Caco-2 (cell line): ENCODE measurements at regions not wholly inside any gene's neighbourhood (a gene's known extent, or its start where the extent isn't known, plus 50 kb on each side); places are given as distances from the start of the nearest gene placed in this dataset.

Source experiments
- BruUV-seq: library from RNA; stranded (reverse); fragments of 400-500 nt; replicated peaks from 2 replicates; lab custom pipeline; 2021; lab: Mats Ljungman, UMichigan
- CTCF ChIA-PET: fragments of 300-600 bp; sonication (Branson Sonifier 250); formaldehyde crosslinking; loops from one replicate; lab custom pipeline; 2022; ENCODE audit warnings: antibody characterized with exemption; lab: Charles Lee
- POLR2A ChIA-PET: fragments of 300-600 bp; sonication (Branson Sonifier 250); formaldehyde crosslinking; loops from one replicate; lab custom pipeline; 2022; ENCODE audit warnings: antibody characterized with exemption; lab: Charles Lee
- DNase-seq, 2 experiments: peaks; one replicate each; pipeline versions ENCODE4 v3.0.0 to v3.0.0-alpha.2; 2020 to 2022
- H3K27me3 ChIP-seq: replicated peaks from 2 replicates; pipeline ENCODE4 v1.6.0; 2011; ENCODE audit warnings: low read length; ENCODE audit not compliant: control insufficient read depth, insufficient read depth
- H3K36me3 ChIP-seq: 2 replicates; pipeline ENCODE4 v1.5.1; 2011; ENCODE audit warnings: low read length; ENCODE audit not compliant: control insufficient read depth, insufficient read depth
- H3K4me1 ChIP-seq: fragments of 250-450 bp; sonication (Bioruptor Pico); 2 replicates; pipeline ENCODE4 v1.5.1; 2020; ENCODE audit warnings: mild to moderate bottlenecking
- H3K4me3 ChIP-seq: 2 replicates; pipeline ENCODE4 v1.5.1; 2011; ENCODE audit warnings: low read depth, mild to moderate bottlenecking, control low read depth, low read length
- H3K9me3 ChIP-seq: fragments of 250-450 bp; sonication (Bioruptor Pico); 2 replicates; pipeline ENCODE4 v1.5.1; 2020; ENCODE audit warnings: mild to moderate bottlenecking, moderate library complexity
- H3K27ac Mint-ChIP-seq: one replicate; pipeline ENCODE4 v1.8.0; 2022; ENCODE audit warnings: mixed read lengths; ENCODE audit not compliant: unreplicated experiment
- H3K27me3 Mint-ChIP-seq: one replicate; pipeline ENCODE4 v1.8.0; 2022; ENCODE audit warnings: mixed read lengths; ENCODE audit not compliant: insufficient read depth, unreplicated experiment
- H3K36me3 Mint-ChIP-seq: one replicate; pipeline ENCODE4 v1.8.0; 2022; ENCODE audit warnings: mild to moderate bottlenecking, mixed read lengths; ENCODE audit not compliant: insufficient read depth, unreplicated experiment
- H3K4me1 Mint-ChIP-seq: one replicate; pipeline ENCODE4 v1.8.0; 2022; ENCODE audit warnings: low read depth, mixed read lengths; ENCODE audit not compliant: unreplicated experiment
- H3K4me3 Mint-ChIP-seq: one replicate; pipeline ENCODE4 v1.8.0; 2022; ENCODE audit warnings: mild to moderate bottlenecking, moderate library complexity, mixed read lengths; ENCODE audit not compliant: unreplicated experiment
- H3K9me3 Mint-ChIP-seq: one replicate; pipeline ENCODE4 v1.8.0; 2022; ENCODE audit warnings: mixed read lengths; ENCODE audit not compliant: unreplicated experiment
- CTCF ChIP-seq, 2 experiments: fragments of 200-600 bp in 1 of 2; IDR thresholded peaks; 1 replicate in 1 of 2; 2 replicates in 1 of 2; pipeline versions ENCODE4 v1.5.1 to v1.8.0; 2011 to 2022; ENCODE audit warnings: antibody characterized with exemption in 1 of 2, control low read depth in 1 of 2, inconsistent platforms in 1 of 2, low read depth in 1 of 2, low read length in 1 of 2, mild to moderate bottlenecking in 1 of 2, moderate library complexity in 1 of 2; ENCODE audit not compliant: insufficient read depth in 1 of 2, severe bottlenecking in 1 of 2, unreplicated experiment in 1 of 2
- intact Hi-C: fragments of 100-400 bp; cut with micrococcal nuclease; formaldehyde crosslinking; loops from one replicate; pipeline ENCODE4 v1.10.0; 2022; ENCODE audit not compliant: unreplicated experiment

- POLR2A ChIA-PET = no interaction called here
- CTCF ChIA-PET = no interaction called here
Observed at GRCh38 chr12:68445824-68446223, 113.7 kb upstream of the MDM1 start.

GRCh38 chr12:68446384-68446783 is 114.2 kb upstream of the MDM1 start:
- Mint-ChIP-seq H3K27ac (peak overlapping the region; percentile 73), H3K36me3 (peaks cover 9% of the 10 kb centered on the region), H3K4me1 (peaks cover 27% of the 10 kb centered on the region), H3K4me3 (no peak overlapping the region), H3K9me3 (peaks cover 19% of the 10 kb centered on the region), H3K27me3 (no peaks in the 10 kb centered on the region)
- no peaks in the 10 kb centered on the region for H3K36me3 ChIP-seq
- intact Hi-C loops = no loop called here
- H3K4me3 ChIP-seq = no peak overlapping the region
- CTCF ChIA-PET = interaction anchor here (0.6 kb wide), 1 partner anchor 31 kb away, joined by 3 read pairs; no protein-coding TSS in a partner anchor
- H3K9me3 ChIP-seq = peaks cover 9% of the 10 kb centered on the region
- H3K4me1 ChIP-seq = peaks cover 21% of the 10 kb centered on the region
- POLR2A ChIA-PET = no interaction called here
- no peak for TF ChIP-seq CTCF (IDR thresholded peaks at IDR 0.05; ENCODE audit: insufficient read depth in 1 of 2, low read depth in 1 of 2, low read length in 1 of 2, severe bottlenecking in 1 of 2, unreplicated experiment in 1 of 2)
- no peaks in the 10 kb centered on the region for H3K27me3 ChIP-seq
- DNase-seq = no peak
- no TSS peak for BruUV-seq

More at GRCh38 chr12:68445824-68446223, 113.7 kb upstream of the MDM1 start:
- H3K9me3 Mint-ChIP-seq = peaks cover 19% of the 10 kb centered on the region
- Histone ChIP-seq H3K36me3 (no peaks in the 10 kb centered on the region), H3K4me1 (peaks cover 26% of the 10 kb centered on the region), H3K27me3 (no peaks in the 10 kb centered on the region), H3K4me3 (no peak overlapping the region), H3K9me3 (peaks cover 9% of the 10 kb centered on the region)
- BruUV-seq = no TSS peak
- no peak for TF ChIP-seq CTCF (IDR thresholded peaks at IDR 0.05; ENCODE audit: insufficient read depth in 1 of 2, low read depth in 1 of 2, low read length in 1 of 2, severe bottlenecking in 1 of 2, unreplicated experiment in 1 of 2)
- H3K36me3 Mint-ChIP-seq = peaks cover 9% of the 10 kb centered on the region
- no peak for DNase-seq
- H3K4me1 Mint-ChIP-seq = peaks cover 32% of the 10 kb centered on the region
- intact Hi-C loops = no loop called here
- H3K27ac Mint-ChIP-seq = no peak overlapping the region
- no peaks in the 10 kb centered on the region for H3K27me3 Mint-ChIP-seq
- H3K4me3 Mint-ChIP-seq = no peak overlapping the region

GRCh38 chr12:68446901-68447796 is 115.0 kb upstream of the MDM1 start:
- Histone ChIP-seq H3K4me1 (peaks cover 20% of the 10 kb centered on the region), H3K9me3 (peaks cover 9% of the 10 kb centered on the region), H3K36me3 (no peaks in the 10 kb centered on the region), H3K4me3 (no peak overlapping the region), H3K27me3 (no peaks in the 10 kb centered on the region)
- BruUV-seq = no TSS peak
- Mint-ChIP-seq H3K4me1 (peaks cover 23% of the 10 kb centered on the region), H3K4me3 (no peak overlapping the region), H3K27ac (peak overlapping the region; percentile 73), H3K9me3 (peaks cover 15% of the 10 kb centered on the region), H3K36me3 (peaks cover 9% of the 10 kb centered on the region), H3K27me3 (no peaks in the 10 kb centered on the region)
- peak; percentile 45 to 54 for DNase-seq
- ChIA-PET CTCF (interaction anchor here (0.6 kb wide), 1 partner anchor 32 kb away, joined by 3 read pairs; no protein-coding TSS in a partner anchor), POLR2A (no interaction called here)
- no peak for TF ChIP-seq CTCF (IDR thresholded peaks at IDR 0.05; ENCODE audit: insufficient read depth in 1 of 2, low read depth in 1 of 2, low read length in 1 of 2, severe bottlenecking in 1 of 2, unreplicated experiment in 1 of 2)
- intact Hi-C loops = no loop called here
